ENCODE measurements at regions not wholly inside any gene's neighbourhood (a gene's known extent, or its start where the extent isn't known, plus 50 kb on each side); places are given as distances from the start of the nearest gene placed in this dataset.

DNA sequence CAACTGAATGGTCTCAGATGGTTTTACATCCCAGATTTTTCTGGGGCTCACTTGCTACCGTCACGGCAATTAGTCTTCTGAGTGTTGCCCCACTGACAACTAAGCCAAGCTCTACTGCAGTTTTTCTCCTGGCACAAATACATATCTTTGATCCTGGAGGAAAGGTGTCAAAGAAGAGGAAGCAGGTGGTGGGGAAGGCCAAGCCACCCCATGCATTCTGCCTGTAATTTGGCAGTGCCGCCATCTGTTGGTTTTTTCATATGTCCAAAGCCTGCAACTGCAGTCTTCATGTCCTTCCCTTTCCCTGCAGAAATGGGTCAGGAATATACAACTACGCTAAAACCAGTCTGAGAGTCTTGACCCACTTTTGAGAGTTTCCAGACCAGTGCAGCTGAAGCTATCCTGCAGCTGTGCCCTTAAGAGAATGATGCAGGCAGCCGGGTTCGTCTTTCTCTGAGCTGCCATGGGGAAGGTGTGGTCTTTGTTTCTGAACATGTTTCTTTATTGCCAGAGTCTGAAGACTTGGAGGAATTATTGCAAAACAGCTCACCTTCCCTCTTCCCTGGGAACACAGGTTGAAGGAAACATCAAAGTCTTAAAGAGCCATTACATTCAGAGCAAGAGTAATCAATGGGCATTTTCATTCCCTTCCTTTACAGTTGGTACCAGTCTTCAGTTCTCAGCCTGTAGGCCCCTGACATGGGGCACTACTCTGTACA, 71.8 kb upstream of the ATL2 start:
- no peak overlapping the region for H3K9ac ChIP-seq
- no peaks in the 10 kb centered on the region for H3K27me3 ChIP-seq (ENCODE audit: control insufficient read depth, insufficient read depth, low read length)
- no peak overlapping the region for H3K27ac ChIP-seq
- H3K4me3 ChIP-seq (ENCODE audit: low read depth, low read length), result no peak overlapping the region
- no peak overlapping the region for H2AFZ ChIP-seq
- no peaks in the 10 kb centered on the region for H3K4me1 ChIP-seq
- no peaks in the 10 kb centered on the region for H3K79me2 ChIP-seq
- TF ChIP-seq, protein P1, sequence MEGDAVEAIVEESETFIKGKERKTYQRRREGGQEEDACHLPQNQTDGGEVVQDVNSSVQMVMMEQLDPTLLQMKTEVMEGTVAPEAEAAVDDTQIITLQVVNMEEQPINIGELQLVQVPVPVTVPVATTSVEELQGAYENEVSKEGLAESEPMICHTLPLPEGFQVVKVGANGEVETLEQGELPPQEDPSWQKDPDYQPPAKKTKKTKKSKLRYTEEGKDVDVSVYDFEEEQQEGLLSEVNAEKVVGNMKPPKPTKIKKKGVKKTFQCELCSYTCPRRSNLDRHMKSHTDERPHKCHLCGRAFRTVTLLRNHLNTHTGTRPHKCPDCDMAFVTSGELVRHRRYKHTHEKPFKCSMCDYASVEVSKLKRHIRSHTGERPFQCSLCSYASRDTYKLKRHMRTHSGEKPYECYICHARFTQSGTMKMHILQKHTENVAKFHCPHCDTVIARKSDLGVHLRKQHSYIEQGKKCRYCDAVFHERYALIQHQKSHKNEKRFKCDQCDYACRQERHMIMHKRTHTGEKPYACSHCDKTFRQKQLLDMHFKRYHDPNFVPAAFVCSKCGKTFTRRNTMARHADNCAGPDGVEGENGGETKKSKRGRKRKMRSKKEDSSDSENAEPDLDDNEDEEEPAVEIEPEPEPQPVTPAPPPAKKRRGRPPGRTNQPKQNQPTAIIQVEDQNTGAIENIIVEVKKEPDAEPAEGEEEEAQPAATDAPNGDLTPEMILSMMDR (IDR thresholded peaks at IDR 0.05), result no peak
- no peaks in the 10 kb centered on the region for H3K36me3 ChIP-seq (ENCODE audit: control insufficient read depth, insufficient read depth, low read length)
- H3K4me2 ChIP-seq (ENCODE audit: low read length), result no peak overlapping the region
- H3K9me3 ChIP-seq (ENCODE audit: control insufficient read depth, low read length), result no peaks in the 10 kb centered on the region

GRCh38 chr2:38446906-38447561, 70.0 kb upstream of the ATL2 start:
- Histone ChIP-seq H3K9me3 (ENCODE audit: control insufficient read depth, low read length) (no peaks in the 10 kb centered on the region), H3K27me3 (ENCODE audit: control insufficient read depth, insufficient read depth, low read length) (no peaks in the 10 kb centered on the region), H3K27ac (no peak overlapping the region), H2AFZ (no peak overlapping the region), H3K4me3 (ENCODE audit: low read depth, low read length) (no peak overlapping the region), H3K79me2 (no peaks in the 10 kb centered on the region), H3K36me3 (ENCODE audit: control insufficient read depth, insufficient read depth, low read length) (no peaks in the 10 kb centered on the region), H3K4me2 (ENCODE audit: low read length) (no peak overlapping the region), H3K4me1 (no peaks in the 10 kb centered on the region), H3K9ac (no peak overlapping the region)
- TF ChIP-seq, protein P1 (IDR thresholded peaks at IDR 0.05), result no peak

DNA sequence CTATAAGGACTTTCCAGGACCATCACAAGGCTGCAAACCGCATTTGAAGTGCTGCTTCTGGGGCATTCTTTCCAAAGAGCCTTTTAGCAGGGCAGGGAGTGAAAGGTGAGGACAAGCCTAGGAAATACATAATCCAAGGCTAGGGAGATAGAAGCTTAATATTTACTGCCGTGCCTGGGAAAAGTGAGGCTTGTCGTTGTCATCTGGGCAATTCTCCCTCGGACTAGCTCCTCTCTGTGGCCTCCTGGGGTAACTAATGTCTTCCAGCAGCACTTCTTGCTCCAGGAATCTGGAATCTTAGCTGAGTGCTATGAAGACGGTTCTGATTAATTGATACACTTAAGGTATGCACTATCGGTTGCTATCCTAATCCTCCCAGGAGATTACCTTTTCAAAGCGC, 69.3 kb upstream of the ATL2 start:
- Histone ChIP-seq H2AFZ (no peak overlapping the region), H3K27ac (no peak overlapping the region)

DNA sequence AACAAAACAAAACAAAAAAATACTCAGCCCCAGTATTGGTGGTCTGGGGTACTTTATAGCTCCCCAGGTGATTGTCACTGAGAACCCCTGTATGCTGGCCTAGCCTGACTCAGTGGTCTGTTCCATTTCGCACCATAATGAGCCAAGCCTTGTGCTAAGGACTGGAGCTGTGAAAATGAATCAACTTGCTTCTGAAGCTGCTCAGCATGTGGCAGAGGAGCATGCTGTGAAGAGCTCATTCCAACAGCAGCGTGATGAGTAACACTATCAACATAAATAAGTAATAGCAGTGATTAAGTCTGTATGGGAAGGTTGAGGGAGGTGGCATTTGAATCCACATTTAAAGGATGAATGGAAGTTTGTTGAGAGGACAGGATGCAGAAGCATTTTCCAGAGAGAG, 67.2 kb upstream of the ATL2 start:
- Histone ChIP-seq H3K9me3 (ENCODE audit: control insufficient read depth, low read length) (no peaks in the 10 kb centered on the region), H3K27ac (no peak overlapping the region), H3K9ac (no peak overlapping the region), H3K79me2 (no peaks in the 10 kb centered on the region), H3K4me1 (no peaks in the 10 kb centered on the region), H3K4me3 (ENCODE audit: low read depth, low read length) (no peak overlapping the region), H2AFZ (no peak overlapping the region), H3K4me2 (ENCODE audit: low read length) (no peak overlapping the region), H3K27me3 (ENCODE audit: control insufficient read depth, insufficient read depth, low read length) (no peaks in the 10 kb centered on the region), H3K36me3 (ENCODE audit: control insufficient read depth, insufficient read depth, low read length) (no peaks in the 10 kb centered on the region)
- TF ChIP-seq, protein P1 (IDR thresholded peaks at IDR 0.05), result no peak

More for the DNA sequence above, 69.3 kb upstream of the ATL2 start:
- TF ChIP-seq, protein P1 (IDR thresholded peaks at IDR 0.05), result no peak
- Histone ChIP-seq H3K9ac (no peak overlapping the region), H3K4me2 (ENCODE audit: low read length) (no peak overlapping the region), H3K4me3 (ENCODE audit: low read depth, low read length) (no peak overlapping the region), H3K4me1 (no peaks in the 10 kb centered on the region), H3K79me2 (no peaks in the 10 kb centered on the region), H3K36me3 (ENCODE audit: control insufficient read depth, insufficient read depth, low read length) (no peaks in the 10 kb centered on the region), H3K27me3 (ENCODE audit: control insufficient read depth, insufficient read depth, low read length) (no peaks in the 10 kb centered on the region), H3K9me3 (ENCODE audit: control insufficient read depth, low read length) (no peaks in the 10 kb centered on the region)

All from parathyroid adenoma (tissue), 2 donors.